ENCODE measurements at regions not wholly inside any gene's neighbourhood (a gene's known extent, or its start where the extent isn't known, plus 50 kb on each side); places are given as distances from the start of the nearest gene placed in this dataset.

- DNase-seq (ENCODE audit: insufficient read length, low spot score): no peak
- no peak for TF ChIP-seq CTCF (IDR thresholded peaks at IDR 0.05; ENCODE audit: insufficient read depth, missing control alignments)
- FAIRE-seq: no peak
Observed at GRCh38 chr21:38968887-38969543, 163.3 kb downstream of the ETS2 start.

- FAIRE-seq (no peak), DNase-seq (ENCODE audit: insufficient read length, low spot score) (no peak)
- TF ChIP-seq CTCF (IDR thresholded peaks at IDR 0.05; ENCODE audit: insufficient read depth, missing control alignments): no peak
Observed at GRCh38 chr21:38965910-38966504, 160.3 kb downstream of the ETS2 start.

- no peak for TF ChIP-seq CTCF (IDR thresholded peaks at IDR 0.05; ENCODE audit: insufficient read depth, missing control alignments)
- DNase-seq (ENCODE audit: insufficient read length, low spot score) (no peak), FAIRE-seq (no peak)
Observed at GRCh38 chr21:38965241-38965640, 159.5 kb downstream of the ETS2 start.

- DNase-seq (ENCODE audit: insufficient read length, low spot score) (no peak), FAIRE-seq (no peak)
- no peak for TF ChIP-seq CTCF (IDR thresholded peaks at IDR 0.05; ENCODE audit: insufficient read depth, missing control alignments)
Observed at GRCh38 chr21:38963006-38963405, 157.3 kb downstream of the ETS2 start.

GRCh38 chr21:38960251-38960650, 154.5 kb downstream of the ETS2 start:
- no peak for TF ChIP-seq CTCF (IDR thresholded peaks at IDR 0.05; ENCODE audit: insufficient read depth, missing control alignments)
- DNase-seq (ENCODE audit: insufficient read length, low spot score) (no peak), FAIRE-seq (no peak)

- no peak for FAIRE-seq
- DNase-seq (ENCODE audit: insufficient read length, low spot score): no peak
- TF ChIP-seq CTCF (IDR thresholded peaks at IDR 0.05; ENCODE audit: insufficient read depth, missing control alignments): no peak
Observed at GRCh38 chr21:38959692-38960061, 153.9 kb downstream of the ETS2 start.

GRCh38 chr21:38958940-38959691, 153.4 kb downstream of the ETS2 start:
- DNase-seq (ENCODE audit: insufficient read length, low spot score) (no peak), FAIRE-seq (no peak)
- TF ChIP-seq CTCF (IDR thresholded peaks at IDR 0.05; ENCODE audit: insufficient read depth, missing control alignments): no peak
